ENCODE measurements at regions not wholly inside any gene's neighbourhood (a gene's known extent, or its start where the extent isn't known, plus 50 kb on each side); places are given as distances from the start of the nearest gene placed in this dataset.

- Histone ChIP-seq H3K4me2 (no peak overlapping the region), H2AFZ (ENCODE audit: low read depth) (no peak overlapping the region), H3K27ac (ENCODE audit: low read depth in 2 of 2, low read length in 1 of 2) (no peak overlapping the region), H3K9me3 (no peaks in the 10 kb centered on the region), H3F3A (replicated peaks; ENCODE audit: insufficient read depth) (no peaks in the 10 kb centered on the region), H3K9me2 (no peaks in the 10 kb centered on the region), H3K4me3 (ENCODE audit: low read depth in 2 of 2, low read length in 1 of 2) (no peak overlapping the region), H3K36me3 (replicated peaks in 1 of 2; ENCODE audit: control insufficient read depth in 1 of 2, insufficient read depth in 2 of 2, low read length in 1 of 2) (no peaks in the 10 kb centered on the region), H3K27me3 (ENCODE audit: insufficient read depth) (no peaks in the 10 kb centered on the region), H3K79me2 (ENCODE audit: insufficient read depth) (no peaks in the 10 kb centered on the region), H4K20me1 (ENCODE audit: insufficient read depth) (no peaks in the 10 kb centered on the region), H3K9ac (no peak overlapping the region), H3K4me1 (ENCODE audit: control insufficient read depth in 1 of 2, insufficient read depth in 2 of 2, low read depth in 1 of 2, low read length in 1 of 2) (no peaks in the 10 kb centered on the region; a peak in 1 of 4 replicates)
- POLR2A ChIA-PET, result no interaction called here
- CTCF ChIA-PET, result no interaction called here
- TF ChIP-seq TAF1 (IDR thresholded peaks at IDR 0.05; ENCODE audit: borderline replicate concordance, low read depth, low read length), result no peak
- no peak for TF ChIP-seq USF2 (IDR thresholded peaks at IDR 0.05; ENCODE audit: borderline replicate concordance, low read depth, low read length)
- no peak for TF ChIP-seq TCF12 (IDR thresholded peaks at IDR 0.05)
- no peak for TF ChIP-seq EP300 (IDR thresholded peaks at IDR 0.05; ENCODE audit: borderline replicate concordance in 1 of 2, low read depth in 1 of 2, low read length in 1 of 2)
- no peak for TF ChIP-seq ELF1 (IDR thresholded peaks at IDR 0.05)
- TF ChIP-seq YY1 (IDR thresholded peaks at IDR 0.05; ENCODE audit: low read depth), result no peak
- TF ChIP-seq USF1 (IDR thresholded peaks at IDR 0.05; ENCODE audit: borderline replicate concordance, low read depth), result no peak
- TF ChIP-seq FOSL2 (IDR thresholded peaks at IDR 0.05; ENCODE audit: borderline replicate concordance, low read depth), result no peak
- TF ChIP-seq MEF2A (IDR thresholded peaks at IDR 0.05; ENCODE audit: borderline replicate concordance, low read depth), result no peak
- no peak for TF ChIP-seq FOXJ3 (CRISPR knock-in tag; IDR thresholded peaks at IDR 0.05)
- TF ChIP-seq RAD21 (IDR thresholded peaks at IDR 0.05; ENCODE audit: low read length), result no peak
- no peak for TF ChIP-seq SMC3 (IDR thresholded peaks at IDR 0.05; ENCODE audit: low read depth, low read length)
- TF ChIP-seq TEAD4 (IDR thresholded peaks at IDR 0.05; ENCODE audit: borderline replicate concordance, insufficient read depth), result no peak
- no peak for TF ChIP-seq GABPA (IDR thresholded peaks at IDR 0.05; ENCODE audit: low read depth)
- TF ChIP-seq FOXM1 (IDR thresholded peaks at IDR 0.05; ENCODE audit: low read depth), result no peak
- TF ChIP-seq RFX5 (IDR thresholded peaks at IDR 0.05; ENCODE audit: low read length), result no peak
- no peak for TF ChIP-seq PBX3 (IDR thresholded peaks at IDR 0.05)
- TF ChIP-seq GATA2 (CRISPR knock-in tag; IDR thresholded peaks at IDR 0.05), result no peak
- TF ChIP-seq IRF3 (IDR thresholded peaks at IDR 0.05; ENCODE audit: low read depth, low read length), result no peak
- DNase-seq, result no peak
- WGBS (ENCODE audit: low lambda C conversion rate), result 87% methylated on average over 2 of the region's 2 CpGs
Measured at GRCh38 chr9:84145780-84146179, 165.2 kb downstream of the RMI1 start.

Measured in SK-N-SH (cell line).